Hematopoietic multipotent progenitor cell (in vitro differentiated cells): ENCODE measurements at regions not wholly inside any gene's neighbourhood (a gene's known extent, or its start where the extent isn't known, plus 50 kb on each side); places are given as distances from the start of the nearest gene placed in this dataset.
A peak's percentile ranks its signal among the peaks of the same experiment; 100 is the strongest.
"Not testable (repeated sequence)": the region's sequence is repeated elsewhere in the genome, so short reads cannot be mapped to it uniquely, and the experiment has no call there.

Source experiments
- DNase-seq, 3 donors: peaks; one replicate each; pipeline ENCODE4 v3.0.0-alpha.2; 2011 to 2015; ENCODE audit warnings: low read depth in 2 of 3, low spot score in 2 of 3

DNA sequence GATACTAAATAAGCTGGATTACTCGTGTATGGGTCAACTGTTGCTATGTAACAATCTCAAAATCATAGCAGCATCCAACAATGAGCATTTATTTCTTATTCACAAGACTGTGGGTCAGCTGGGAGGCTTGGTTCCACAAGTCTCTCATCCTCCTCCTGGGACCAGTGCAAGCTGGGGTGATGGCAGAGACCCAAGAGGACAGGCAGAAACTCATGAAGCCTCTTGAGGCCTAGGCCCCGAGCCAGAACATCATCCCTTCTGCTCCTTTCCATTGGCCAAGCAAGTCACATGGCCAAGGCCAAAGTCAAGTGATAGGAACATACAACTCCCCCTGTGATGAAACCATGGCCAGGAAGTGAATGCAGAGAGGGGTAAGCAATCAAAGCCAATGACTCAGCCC, 422.1 kb downstream of the BCOR start:
- no peak for DNase-seq

DNA sequence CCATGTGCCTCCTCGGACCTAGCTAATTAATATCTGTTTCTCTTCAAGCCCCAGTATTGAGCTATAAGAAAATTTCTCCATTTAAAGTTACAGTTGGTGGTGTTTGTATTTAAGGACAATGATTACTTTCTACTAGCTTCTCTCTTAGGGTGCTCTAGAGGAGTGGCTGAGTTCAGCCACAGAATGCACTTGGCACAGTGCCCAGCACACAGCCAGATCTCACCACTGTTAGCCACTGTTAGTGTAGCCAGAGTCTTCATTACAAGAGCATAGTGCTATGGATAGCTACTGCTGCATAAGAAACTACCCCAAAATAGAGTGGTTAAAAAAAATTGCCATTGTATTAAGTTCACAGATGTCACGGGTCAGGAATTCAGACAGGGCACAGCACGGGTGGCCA, 421.3 kb downstream of the BCOR start:
- DNase-seq = no peak

DNA sequence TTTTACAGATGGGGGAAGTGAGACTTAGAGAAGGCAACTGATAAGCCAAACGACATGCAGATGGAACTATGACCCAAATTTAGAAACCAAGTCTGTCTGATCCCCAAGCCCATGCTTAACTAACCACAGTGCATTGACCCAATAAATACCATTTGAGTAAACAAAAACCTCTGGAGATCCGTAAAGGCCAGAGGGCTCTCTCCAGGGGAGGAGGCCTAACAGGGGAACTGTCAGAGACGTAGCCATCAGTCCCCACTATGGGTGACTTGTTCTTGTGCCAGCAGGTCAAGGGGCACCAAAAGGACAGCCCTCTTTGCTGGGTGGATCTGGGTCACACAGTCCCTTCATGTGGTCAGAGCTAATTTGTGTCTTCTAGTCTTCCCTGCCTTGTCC, 420.2 kb downstream of the BCOR start:
- DNase-seq = no peak

DNA sequence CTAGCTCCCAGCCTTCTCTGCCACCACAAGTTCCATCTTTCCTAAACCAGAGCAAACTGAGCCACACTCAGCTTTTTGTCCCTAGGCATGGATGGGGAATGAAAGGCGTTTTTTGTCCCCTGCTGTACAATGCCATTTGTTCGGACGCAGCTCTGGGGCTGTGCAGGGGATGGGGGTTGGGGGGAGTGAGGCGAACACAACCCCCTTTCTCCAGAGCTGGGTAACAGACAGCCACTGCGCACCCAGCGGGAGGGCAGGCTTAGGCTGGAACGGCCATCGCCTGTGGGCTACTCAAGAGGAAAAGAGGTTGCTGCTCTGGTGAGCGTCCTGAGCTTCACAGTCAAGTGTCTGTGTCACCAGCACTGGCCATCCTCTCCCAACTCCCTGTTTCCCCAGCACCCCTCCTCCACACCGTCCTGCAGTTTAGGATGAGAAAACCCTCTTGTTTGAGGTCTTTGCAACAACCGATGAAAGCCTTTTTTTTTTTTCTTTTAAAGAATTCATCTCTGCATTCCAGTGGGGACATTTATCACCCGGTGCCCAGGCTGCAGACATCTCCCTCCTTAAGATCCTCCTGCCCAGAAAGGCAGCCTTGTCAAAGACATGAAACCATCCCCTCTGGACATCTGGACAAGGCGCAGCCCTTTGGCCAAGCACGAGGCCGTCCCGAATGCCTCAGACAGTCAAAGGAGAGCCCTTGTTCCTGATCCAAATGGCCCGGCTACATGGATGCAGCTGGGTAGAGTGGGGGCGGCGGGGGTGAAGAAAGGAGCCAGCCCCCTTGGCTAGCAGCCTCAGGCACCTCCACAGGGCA, 419.6 kb downstream of the BCOR start:
- no peak for DNase-seq

DNA sequence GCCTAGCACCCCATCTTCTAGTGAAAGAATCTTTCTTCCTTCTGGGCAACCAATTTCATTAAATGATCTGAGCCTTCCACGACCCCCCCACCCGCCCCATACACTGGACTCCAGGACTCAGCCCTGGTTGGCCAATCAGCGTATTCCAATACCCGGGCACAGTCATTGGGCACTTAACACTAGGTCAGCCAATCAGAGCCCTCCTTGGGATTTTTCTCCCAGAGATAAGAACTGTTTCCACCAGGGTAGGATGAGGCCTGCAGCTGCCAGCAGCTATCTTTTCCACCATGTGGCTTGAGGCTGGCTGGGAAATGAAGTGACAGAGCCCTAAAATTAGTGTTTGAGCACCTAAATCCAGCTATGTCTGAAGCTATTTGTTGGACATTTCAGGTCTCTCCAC, 418.8 kb downstream of the BCOR start:
- DNase-seq = no peak

DNA sequence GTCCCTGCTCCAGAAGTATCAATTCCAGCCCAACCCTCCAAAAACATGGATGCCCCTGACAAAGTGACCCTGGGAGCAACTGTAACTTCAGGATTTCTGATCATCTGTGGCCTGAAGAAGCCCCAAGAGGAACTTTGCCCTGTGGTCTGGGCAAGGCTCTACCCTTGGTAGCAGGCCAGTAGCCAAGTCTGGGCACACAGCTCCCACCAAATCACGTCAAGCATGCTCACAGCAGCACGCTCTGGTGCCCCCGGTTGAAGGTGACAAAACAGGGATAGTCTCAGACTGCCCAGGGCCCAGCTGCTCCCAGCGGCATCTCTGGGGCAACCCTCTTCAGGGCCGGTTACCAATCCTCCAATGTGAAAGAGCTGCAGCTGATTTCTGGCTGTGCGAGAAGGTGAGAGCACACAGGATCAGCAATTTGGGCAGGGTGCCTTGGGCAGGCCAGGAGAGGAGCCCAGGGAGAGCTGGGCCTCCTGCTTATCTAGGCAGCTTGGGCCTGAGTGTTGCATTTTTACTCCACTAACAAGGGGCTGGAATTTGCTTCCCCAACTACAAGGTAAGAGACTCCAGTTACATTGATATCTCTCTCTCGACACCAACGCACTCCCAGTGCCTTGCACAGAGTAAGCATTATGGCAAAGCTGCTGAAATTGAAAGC, 418.1 kb downstream of the BCOR start:
- no peak for DNase-seq

DNA sequence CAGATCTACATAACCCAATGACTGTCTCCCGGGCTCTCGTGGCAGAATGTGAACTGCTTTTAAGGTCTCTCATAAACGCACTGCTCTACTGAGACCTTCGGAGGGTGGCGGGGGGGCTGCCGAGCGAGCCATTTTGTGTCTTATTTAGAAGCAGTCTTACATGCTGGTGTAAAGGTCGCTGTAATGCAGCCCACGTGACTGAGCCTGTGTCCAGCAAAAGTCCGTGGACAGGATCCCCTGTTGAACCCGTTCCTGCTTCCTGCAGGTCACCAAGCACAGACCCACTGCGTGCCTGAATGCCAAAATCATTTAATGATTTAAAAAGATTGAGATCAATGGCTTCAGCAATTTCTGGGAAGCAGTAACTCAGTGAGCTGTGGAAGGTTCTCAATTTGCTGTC, 415.9 kb downstream of the BCOR start:
- no peak for DNase-seq

DNA sequence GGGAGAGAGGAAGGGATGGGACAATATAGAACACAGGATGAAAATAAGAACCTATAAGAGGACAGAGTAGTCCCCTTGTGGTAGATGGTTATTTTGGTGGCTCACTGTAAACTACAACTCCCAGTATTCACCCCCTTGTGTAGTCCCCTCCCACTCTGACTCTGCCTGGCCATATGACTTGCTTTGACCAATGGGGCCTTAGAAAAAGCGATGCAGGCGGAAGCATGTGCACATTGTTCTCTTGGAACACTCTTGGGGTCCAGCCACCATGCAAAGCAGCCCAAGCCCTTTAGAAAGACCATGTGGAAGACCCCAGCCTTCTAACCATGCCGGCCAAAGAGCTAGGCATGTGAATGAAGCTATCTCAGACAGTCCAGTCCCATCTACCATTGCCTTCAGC, 415.0 kb downstream of the BCOR start:
- peak in 1 of 3 donors; percentile 11 for DNase-seq

DNA sequence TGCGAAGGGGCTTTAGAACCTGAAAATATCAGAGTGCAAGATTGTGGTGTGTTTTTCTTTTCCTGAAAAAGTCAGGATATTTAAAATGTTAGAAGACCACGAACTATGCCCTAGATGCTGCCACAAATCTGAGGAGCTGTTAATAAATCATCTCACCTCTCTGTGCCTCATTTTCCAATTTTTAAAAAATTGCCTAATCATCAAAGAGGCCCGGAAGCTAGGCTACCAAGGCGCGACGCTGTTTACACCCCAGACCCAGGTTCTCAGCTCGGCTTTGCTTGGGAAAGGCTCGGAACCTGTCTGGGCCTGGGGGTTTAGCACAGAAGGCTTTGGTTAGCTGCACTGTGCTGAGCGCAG, 409.6 kb downstream of the BCOR start:
- no peak for DNase-seq

DNA sequence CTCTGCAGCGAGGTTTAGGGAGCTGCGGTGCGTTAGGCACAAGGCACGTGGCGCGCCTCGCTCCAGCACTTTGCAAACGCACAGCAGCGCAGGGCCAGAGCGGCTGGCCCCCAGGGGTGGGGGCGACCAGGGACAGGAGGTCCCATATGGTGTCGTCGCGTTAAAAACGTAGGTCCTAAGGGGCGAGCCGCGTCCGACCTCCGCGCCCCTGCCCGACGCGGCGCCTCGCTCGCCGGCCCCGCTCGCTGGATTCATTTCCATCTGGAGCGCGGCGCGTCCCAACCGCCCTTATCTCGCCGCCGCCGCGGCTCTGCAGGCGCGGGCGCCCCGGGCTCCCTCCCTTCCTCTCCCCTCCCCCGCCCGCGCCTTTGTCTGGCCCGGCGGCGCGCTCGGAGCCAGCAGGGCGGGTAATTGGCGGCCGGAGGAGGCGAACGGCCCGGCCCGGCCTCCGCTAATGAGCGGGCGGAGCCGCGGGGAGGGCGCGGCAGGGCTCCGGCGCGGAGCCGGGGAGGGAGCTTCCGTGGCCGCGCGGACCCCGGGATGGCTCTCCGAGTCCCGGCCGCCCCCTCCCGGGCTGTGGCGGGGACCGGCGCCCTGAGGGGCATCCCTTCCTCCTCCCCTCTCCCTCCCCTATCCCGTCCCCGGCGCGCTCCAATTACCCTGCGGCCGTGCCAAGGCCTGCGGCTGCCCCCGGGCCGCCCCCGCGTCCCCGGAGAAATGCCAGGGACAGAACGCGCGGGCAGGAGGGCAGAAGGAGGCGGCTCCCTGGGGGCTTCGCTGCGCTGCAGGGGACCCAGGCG, 409.0 kb downstream of the BCOR start:
- DNase-seq = peak in 1 of 3 donors; percentile 17

DNA sequence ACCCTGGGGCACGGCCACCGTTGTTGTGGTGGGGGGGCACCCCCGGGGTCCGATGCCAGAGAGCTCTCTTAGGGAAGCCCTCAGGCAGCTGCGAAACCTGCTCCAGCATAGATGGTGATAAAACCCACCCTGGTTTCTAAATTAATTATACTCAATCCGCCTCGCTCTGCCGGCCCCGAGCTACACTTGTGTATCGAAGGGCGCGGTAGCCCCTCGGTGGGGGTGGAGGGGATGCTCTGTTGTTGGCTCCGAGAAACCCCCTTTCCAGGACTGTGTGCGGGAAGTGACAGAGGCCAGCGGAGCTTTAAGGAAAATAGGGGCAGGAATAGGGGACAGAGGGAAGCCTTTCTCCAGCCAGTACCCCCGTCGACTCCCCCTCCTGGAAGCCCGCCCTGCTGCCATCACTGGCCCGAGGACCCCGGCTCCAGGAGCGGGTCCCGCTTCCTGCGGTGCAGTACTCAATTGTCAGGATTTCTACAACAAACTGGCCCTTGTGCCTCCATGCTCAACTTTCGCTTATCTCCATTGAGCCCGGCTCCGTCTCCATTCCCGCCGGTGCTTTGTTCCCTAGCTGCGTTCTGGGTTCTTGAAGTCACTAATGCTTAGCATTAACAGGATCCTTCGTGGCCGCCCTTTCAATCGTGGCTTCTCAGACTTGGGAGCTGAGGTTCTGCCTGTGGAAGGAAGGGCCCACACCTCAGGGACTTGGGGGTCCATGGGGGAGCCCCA, 408.2 kb downstream of the BCOR start:
- peak in 1 of 3 donors; percentile 10 for DNase-seq

DNA sequence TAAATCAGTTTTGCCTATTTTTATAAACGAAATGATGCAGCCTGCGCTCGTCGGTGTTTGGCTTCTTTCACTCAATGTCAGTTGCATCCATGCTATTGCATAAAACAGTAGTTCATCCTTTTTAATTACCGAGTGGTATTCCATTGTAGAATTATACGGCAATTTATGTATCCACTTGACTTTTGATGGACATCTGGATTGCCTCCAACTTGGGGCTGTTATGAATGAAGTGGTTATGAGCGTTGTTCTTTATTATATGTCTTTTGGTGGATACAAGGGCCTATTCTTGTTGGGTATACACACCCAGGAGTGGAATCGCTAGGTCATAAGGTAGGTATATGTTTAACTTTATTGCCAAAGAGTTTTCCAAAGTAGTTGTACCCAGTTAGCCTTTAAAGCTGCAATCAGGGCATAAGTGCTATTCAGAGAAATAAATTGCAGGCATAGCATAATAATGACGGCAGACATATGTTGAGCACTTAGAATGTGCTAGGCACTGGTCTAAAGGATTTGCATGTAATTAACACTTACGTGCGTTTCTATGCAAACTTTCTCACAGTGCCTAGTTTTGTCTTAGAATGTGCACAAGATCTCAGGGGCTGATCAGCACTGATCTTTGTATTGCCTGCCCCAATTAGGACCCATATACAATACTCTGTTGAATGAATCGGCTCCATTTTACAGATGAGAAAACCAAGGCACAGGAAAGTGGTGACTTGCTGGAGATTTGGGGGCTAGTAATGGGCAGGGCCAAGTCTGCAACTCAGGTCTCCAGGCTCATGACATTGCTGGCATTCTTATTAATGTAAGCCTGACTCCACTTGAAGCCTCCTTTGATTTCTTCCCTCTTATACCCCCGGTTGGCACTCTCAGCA, 407.0 kb downstream of the BCOR start:
- DNase-seq = no peak

DNA sequence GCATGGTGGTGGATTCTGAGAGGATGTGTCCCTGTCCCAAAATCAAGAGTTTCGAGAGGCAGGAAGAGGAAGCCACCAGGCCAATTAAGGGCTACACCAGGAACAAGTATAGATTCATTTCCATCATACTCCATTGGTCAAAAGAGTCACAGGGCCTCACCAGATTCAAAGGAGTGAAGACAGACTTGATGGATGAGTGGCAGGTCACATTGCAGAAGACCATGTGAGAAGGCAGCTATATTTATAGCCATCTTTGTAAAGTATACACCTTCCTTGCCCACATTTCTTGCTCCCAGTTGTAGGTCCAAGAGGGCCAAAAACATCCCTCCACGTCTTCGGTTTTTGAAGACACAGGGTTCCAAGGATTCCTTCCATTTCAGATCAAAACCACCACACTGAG, 406.0 kb downstream of the BCOR start:
- no peak for DNase-seq

DNA sequence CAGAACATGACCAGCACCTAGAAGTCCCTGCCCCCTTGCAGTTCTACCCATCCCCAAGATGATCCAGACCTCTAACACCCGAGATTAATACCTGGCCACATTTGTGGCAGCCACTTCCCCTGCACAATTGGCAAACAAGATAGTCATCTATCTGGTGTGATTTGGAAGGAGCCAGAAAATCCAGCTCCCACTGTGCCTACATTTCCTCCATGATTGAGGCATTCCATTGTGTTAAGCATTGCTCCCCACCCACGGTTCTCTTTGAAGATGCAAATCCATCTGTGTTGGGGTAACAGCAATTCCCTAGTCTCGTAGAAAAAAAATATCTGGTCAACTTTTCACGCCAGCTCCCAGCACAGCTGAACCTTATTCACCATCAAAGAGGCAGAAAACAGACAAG, 405.0 kb downstream of the BCOR start:
- DNase-seq = no peak

DNA sequence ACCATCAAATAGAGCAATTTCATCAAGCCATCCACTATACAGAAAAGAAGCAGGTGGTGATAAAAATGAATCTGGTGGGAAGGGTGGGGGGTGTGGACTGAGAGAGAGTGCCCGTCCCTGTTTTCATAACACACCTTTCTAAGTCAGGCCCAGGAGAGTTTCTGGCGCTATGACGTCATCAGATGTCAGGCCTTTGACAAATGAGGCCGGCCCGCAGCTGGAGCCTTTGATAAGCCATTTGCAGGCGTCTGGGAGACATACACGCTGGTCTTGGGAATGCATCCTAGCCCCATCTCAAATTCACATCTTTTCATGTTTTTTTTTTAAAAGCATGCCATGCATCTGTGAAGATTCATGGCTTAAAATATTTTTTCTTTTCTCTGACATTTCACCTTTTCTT, 404.5 kb downstream of the BCOR start:
- no peak for DNase-seq

DNA sequence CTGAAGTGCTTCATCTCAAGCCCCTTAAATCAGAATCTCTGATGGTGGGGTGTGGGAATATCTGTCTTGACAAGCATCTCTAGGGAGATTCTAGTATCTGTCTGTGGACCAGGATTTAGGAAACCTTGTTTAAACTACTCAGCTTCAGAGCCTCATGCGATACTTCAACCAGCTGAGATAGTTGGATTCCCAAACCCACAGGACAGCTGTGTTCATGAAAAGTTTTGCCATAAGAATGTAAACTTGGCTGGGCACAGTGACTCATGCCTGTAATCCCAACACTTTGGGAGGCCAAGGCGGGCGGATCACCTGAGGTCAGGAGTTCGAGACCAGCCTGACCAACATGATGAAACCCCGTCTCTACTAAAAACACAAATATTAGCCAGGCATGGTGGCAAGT, 395.1 kb downstream of the BCOR start:
- not testable (repeated sequence) for DNase-seq

DNA sequence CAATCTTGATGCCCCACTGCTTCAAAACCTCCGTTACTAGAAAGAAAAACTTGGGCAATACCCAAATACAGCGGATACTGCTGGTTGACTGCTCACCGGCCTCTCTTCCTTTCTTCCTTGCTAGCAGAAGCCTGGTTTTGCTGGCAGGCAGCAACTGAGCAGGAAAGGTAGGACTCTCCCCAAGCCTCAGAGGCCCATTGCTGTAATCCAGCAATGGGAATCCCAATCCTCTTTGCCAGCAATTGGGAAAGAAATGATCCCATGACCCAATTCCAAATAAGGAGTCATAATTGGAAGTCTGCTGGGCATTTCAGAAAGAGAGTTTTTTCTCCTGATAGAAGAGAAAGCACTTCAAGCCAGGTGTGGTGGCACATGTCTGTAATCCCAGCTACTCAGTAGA, 394.5 kb downstream of the BCOR start:
- DNase-seq = no peak

DNA sequence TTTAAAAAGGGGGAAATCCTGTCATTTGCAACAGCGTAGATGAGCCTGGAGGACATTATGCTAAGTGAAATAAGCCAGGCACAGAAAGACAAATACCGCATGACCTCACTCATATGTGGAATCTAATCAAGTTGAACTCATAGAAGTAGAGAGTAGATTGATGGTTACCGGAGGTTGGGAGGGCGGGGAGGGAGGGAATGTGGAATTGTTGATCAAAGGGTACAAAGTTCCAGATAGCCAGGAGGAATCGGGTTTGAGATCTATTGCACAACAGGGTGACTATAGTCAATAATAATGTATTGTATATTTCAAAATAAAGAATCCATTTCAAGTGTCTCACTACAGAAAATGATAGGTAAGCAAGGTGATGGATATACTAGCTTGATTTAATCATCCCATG, 393.2 kb downstream of the BCOR start:
- DNase-seq = no peak

DNA sequence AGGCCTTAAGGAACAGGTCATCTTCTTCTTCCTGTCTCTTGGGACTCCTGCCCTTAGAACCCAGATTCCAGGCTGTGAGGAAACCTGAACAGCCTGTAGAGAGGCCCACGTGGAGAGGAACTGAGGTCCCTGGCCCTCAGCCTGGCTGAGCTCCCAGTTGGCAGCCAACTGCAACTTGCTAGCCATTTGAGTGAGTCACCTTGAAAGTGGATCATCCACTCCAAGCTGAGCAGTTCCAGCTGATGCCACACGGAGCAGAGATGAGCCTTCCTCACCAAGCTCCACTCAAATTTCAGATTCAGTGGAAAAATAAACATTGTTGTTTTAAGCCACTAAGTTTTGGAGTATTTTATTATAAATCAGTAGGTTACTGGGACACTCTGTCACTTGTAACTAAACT, 392.5 kb downstream of the BCOR start:
- DNase-seq = peak in 1 of 3 donors; percentile 20

DNA sequence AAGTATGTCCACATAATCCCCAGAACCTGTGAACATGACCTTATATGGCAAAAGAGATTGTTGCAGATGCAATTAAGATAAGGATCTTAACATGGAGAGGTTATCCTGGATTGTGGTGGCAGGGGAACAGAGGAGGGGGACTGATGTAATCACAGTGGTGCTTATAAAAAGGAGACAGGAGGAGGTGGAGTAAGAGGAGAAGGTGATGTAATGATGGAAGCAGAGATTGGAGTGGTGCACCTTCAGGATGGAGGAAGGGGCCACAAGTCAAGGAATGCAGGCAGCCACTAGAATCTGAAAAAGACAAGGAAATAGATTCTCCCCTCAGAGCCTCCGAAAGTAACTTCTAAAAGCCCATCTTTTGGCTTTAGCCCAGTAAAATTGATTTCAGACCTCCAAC, 388.4 kb downstream of the BCOR start:
- no peak for DNase-seq
